ACHN (cell line): ENCODE measurements at regions not wholly inside any gene's neighbourhood (a gene's known extent, or its start where the extent isn't known, plus 50 kb on each side); places are given as distances from the start of the nearest gene placed in this dataset.
"Not testable (repeated sequence)": the region's sequence is repeated elsewhere in the genome, so short reads cannot be mapped to it uniquely, and the experiment has no call there.

ENCODE experiments used
- DNase-seq: peaks from one replicate; pipeline ENCODE4 v3.0.0-alpha.2; 2015
- in situ Hi-C: cut with HindIII; loops from 2 replicates; pipeline ENCODE4 v1.10.0; 2017; ENCODE audit warnings: low sequenced_read_pairs, low pct_ligation_motif_present, low pct_unique_long_range_greater_than_20kb

DNA sequence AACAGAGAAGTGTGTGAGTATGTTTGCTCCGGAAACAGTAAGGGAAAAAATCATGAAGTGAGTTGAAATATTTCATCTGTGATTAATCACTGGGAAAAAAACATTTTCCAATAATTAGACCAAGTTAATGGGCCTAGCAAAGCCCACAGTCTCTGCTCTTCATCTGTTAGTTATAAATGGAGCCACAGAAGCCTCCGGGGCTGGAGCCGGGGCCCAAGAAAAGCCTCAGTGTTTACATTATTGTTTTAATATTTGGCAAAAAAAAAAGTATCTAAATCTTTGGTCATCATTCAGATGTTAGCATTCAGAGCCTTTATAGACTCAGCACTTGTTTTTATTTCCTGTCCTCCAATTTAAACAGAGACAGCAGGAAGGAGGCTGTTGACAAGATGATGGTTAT lies 115.0 kb downstream of the UBE2U start:
- in situ Hi-C loops, result no loop called here
- no peak for DNase-seq

DNA sequence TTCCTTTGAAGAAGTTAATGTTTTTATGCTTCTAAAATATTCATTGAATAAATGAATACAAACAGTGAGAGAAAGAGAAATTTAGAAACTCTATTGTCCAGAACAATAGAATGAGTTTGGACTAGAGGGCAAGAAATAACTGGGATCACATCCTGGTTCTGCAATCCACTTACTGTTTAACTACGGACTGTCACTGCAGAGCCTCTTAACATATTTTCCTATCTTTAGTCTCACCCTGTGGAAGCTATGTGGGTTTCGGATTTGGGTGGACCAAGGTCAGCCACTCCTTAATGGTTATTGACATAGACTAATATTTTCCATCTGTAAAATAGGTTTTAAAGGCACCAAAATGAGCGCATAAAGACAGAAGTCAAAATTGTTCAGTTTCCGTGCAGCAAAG lies 116.6 kb downstream of the UBE2U start:
- in situ Hi-C loops, result no loop called here
- DNase-seq, result no peak

DNA sequence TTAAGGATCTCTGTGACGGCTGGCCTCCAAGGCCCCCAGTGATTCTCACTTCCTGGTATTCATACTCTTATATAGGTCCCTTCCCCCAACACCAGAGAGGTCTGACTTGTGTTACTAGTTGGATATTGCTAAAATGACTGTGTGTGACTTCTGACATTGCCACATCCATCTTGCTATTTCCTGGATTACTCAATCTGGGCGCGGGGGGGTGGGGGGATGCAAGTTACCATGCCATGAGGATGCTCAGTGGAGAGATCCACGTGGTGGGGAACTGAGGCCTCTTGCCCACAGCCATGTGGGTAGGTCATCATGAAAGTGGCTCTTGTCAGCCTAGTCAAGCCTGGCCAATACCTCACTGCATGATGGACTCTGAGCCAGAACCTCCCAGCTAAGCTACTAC lies 117.0 kb downstream of the UBE2U start:
- DNase-seq, result no peak

DNA sequence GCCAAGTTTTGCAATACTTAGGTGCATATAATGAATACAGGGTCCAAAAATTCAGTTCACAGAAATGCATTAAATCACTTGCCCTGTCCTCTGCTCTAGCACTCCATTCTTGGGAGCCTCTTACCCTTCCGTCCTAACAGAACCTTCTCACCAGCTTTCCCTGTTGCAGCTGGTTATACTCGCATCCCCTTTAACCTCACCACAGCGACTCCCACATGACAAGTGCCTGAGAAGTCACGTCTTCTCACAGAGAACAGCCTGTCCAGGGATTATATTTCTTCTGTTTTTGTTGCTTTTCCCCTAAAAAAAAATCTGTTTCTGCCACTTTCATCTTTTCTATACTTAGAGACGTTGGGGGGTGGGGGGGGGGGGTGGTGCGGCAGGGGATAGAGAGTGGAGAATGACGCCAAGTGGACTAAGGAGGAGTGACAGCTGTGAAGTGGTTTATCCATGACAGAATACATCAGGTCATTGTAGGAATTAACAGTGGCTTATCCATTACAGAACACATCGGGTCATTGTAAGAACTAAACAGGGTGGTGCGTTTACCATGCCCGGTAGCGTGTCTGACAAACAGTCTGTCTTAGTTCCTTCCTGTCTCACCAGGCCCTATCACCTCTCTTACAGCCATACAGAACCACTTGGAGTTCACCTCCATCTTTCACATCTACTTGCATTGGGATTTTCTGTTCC lies 117.6 kb downstream of the UBE2U start:
- no peak for DNase-seq
- in situ Hi-C loops, result no loop called here

More for the DNA sequence above, 117.0 kb downstream of the UBE2U start:
- in situ Hi-C loops, result no loop called here

DNA sequence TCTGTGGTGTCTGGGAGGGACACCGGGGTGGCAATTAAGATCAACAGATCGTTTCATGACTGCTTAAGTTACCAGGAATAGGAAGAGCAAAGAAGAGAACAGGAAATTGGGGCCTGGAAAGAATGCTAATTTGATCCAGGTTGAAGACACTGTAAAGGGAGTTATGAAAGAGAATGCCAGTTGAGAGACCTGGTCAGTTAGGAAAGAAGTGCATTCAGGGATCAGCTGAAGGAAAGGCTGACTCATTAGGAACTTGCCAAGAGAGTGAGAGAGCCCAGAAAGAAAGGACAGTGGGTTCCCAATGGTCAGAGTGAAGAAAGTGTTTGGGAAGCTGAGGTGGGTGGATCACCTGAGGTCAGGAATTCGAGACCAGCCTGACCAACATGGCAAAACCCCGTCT lies 119.6 kb downstream of the UBE2U start:
- no peak for DNase-seq
- in situ Hi-C loops, result no loop called here

DNA sequence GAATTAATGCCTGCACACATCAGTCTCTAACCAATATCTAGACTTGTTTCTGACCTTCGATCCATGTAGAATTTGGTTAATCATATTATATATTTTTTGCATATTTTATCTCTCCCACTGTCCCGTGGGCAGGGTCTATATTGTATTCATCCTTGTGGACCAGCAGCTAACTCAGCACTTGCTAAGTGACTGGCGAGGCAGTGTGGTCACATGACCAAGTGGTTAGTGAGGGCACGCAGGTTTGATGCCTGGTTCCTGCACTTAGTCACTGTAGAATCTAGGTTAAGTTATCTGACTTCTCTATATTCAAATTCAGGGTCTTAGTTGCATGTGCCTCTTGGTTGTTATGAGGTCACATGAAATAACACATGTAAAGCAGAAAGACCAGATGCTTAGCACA lies 120.5 kb downstream of the UBE2U start:
- in situ Hi-C loops, result no loop called here

DNA sequence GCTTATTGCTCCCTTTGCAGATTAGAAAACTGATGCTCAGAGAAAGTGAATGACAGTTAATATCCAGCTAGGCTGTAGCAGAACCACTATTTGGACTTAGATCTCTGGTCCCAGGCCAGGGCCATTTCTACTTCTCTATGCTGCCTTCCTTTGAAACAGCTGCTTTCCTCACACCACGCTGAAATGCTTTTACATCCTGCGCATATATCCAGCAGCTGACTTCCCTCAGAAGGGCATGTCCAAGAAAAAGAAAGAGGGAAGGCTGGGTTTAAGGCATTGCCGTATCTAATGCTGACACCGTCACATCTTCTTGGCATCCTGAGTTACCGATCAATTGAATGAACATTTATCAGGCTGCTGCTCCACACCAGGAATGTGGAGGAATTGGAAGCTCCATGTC lies 122.4 kb downstream of the UBE2U start:
- no peak for DNase-seq
- in situ Hi-C loops, result no loop called here

More for the DNA sequence above, 120.5 kb downstream of the UBE2U start:
- DNase-seq, result no peak

DNA sequence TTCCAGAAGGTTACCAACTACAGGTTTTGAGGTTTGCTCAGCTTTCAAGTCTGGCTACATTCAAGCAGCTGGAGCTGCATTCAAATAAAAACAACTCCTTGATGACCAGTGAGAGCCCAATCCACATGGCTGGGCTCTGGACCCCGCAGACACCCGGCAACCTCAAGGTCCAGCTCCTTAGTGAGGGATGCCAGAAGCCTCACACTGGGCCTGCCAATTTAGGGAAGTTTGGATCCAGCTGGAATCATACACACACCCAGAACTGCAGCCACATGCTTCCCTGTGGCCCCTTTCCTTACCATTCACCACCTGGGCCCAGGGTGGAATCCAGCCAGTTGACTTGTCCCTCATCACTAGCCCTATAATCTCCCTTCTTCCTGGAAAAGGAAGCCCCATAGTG lies 123.7 kb downstream of the UBE2U start:
- no peak for DNase-seq
- in situ Hi-C loops, result no loop called here

DNA sequence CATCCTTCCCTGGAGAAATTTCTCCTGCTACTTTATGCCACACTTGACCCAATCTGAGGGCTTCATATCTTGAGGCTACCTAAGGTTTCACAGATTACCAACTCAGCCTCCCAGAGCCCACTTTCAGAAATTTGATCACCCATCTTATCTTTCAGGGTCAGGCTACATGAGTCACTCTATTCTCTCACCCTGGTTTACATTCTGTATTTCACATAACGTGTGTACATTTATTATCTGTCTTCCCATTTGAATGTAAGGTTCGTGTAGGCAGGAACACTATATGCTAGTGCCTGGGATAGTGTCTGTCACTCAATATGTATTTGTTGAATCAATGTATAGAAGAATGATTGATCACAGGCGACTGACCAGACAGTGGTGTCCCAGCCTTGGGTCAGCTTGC lies 124.8 kb downstream of the UBE2U start:
- DNase-seq, result no peak
- in situ Hi-C loops, result no loop called here

DNA sequence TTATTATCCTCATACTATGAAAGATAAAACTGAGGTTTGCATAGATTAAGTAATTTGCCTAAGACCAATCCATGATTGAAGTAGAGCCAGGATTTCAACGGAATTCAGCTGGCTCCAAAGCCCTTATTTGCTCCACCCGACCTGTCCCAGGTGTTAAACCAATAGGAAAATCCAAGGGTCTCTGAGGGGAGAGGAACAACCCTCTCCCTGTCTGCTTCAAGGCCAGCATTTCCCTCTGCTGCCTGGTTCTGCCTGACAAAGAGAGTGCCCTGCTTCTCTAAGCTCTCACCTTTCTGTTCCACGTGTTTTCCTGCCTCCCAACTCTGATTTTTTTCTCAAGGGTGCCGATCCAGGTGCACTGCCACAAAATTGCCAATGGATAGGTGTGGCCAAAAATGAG lies 127.4 kb downstream of the UBE2U start:
- in situ Hi-C loops, result no loop called here
- no peak for DNase-seq

DNA sequence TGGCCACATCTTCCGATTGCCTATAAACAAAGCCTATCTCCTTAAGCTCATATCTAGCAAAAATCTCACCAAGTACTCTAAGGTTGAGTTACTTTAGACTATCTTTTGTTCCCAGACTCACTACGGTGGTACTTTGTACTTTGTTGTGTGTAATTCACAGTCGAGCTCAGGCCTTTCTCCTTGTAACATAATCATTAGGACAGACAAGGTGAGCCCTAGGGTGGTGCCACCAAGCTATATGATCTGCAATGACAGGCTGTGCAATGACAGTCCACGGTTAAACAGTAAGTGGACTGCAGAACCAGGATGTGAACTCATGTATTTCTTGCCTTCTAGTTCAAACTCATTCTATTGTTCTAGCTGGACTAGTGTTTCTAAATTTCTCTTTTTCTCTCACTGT lies 132.2 kb downstream of the UBE2U start:
- no peak for DNase-seq
- in situ Hi-C loops, result no loop called here

DNA sequence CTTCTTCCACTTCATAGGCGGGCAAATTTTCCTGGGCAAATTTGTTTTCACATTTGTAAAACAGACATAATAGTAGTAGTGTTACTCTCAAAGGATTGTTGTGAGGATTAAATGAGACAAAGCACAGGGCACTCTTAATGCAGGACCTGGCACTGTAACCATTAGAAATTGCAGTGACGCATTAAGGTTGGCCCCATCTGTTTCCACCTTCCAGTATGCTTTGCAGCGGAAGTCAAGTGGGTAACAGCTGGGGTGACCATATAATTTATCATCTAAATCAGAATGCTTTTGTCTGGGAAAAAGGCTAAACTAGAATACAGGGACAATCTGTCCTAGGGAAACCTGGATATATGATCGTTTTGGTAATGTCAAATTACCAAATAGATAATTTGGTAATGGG lies 132.5 kb upstream of the CACHD1 start:
- in situ Hi-C loops, result no loop called here
- DNase-seq, result no peak

DNA sequence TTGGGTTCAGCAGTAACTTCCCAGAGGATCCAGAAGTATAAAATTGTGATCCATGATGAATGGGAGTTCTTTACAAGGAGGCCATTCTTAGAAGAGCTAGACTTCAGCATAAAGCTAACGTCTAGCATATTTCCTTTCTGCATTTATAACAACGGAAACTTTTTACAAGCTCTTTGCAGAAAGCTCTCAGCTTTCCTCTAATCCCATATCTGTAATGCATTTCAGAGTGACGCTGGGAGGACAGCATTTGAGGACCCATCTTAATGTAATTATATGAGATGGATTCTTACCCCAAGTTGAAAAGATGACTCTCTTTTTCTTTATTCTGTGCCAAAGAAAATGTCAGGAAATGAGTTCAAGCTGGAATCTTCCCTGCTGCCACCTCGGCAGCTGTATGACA lies 132.0 kb upstream of the CACHD1 start:
- no peak for DNase-seq
- in situ Hi-C loops, result no loop called here

DNA sequence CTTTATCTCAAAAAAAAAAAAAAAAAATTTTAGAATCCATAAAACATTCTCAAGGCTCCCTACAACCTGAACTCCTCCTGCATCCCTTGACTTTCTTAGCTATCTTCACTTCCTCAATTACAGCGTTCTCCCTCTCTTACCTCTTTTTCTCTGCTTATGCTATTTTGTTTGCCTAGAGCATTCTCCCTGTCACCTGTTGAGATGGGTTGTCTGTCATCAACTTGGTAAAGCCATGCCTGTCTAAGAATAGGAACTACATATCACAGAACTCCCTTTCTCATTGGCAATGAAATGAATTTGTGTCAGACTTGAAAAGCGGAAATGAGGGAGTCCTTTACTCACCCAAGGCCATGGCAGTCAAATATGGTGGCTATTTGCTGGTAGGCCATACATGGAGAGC lies 129.6 kb upstream of the CACHD1 start:
- DNase-seq, result no peak
- in situ Hi-C loops, result no loop called here

DNA sequence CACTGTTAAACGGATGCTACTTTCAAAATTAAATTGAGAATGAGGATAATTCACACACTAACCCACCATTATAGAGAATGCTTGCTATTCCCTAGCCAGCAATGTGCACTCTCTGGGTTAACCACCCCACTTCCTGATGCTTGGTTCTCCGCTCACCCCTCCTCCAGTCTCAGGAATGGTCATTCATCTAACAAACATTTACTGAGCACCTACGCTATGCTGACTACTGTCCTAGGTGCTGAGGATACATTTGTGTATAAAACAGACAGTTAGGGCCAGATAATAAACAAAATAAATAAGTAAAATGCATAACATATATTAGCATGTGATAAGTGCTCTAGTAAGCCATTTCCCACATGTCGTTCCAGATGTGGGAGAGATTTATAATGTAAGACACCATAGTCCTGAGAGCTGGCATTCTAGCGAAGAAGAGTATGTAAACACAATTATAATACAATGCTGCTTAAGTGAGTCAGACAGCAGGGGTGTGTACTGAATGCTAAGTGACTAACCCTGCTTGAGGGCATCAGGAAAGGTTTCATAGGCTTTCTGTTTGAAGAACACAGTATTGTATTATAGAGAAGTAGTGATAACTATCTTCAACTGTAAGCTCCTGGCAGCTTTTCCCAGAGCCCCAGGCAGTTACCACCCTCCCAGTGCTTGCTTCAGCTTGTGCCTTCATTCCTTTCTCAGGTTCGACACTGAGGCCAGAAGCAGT lies 126.7 kb upstream of the CACHD1 start:
- no peak for DNase-seq
- in situ Hi-C loops, result no loop called here

DNA sequence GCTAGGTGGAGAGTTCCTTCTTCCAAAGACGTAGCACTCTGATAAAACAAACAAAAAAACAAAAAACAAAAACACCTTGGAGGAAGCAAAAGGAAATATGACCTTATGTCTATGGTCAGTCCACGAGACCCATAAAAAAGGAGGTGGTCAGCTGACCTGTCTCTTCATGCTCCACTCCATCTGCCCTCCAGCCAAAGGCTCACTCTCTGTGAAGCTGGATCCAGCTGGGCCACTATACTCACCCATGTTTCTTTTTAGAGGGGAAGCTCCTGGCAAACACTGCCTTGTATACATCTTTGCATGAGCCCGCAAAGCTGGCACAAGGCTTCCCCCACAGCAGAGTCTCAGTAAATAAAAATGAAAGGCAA lies 126.1 kb upstream of the CACHD1 start:
- DNase-seq, result no peak
- in situ Hi-C loops, result no loop called here

DNA sequence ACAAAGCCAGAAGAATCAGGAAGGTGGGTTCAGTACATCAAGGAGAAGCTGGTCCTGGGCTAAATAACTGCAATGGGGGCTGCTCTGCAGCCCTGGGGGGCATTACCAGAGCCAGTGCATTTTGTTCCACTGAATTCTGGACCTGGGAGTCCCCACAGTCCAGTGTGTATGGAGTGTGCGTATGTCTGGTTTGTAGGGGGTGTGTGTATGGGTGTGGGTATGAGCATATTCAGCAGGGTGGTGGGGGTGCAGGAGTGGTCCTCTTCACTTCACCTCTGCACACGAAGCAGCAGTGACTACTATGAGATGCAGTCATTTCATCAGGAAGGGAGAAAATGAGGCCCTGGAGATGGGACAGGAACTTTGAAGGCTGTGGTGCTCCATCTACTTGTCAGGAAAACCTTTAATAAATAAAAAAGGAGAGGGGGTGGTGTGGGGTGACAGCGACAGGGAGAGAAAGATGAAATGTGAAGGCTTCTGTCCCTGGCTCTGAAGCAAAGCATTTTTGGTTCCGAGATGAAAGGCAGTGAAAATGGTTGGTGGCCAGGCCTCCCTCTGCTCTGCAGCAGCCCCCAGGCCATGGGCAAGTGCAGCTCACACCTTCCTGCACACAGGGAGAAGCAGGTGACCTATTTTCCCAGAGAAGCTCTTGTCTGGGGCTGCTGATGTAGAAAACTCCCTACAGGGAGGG lies 121.5 kb upstream of the CACHD1 start:
- in situ Hi-C loops, result no loop called here
- DNase-seq, result no peak

DNA sequence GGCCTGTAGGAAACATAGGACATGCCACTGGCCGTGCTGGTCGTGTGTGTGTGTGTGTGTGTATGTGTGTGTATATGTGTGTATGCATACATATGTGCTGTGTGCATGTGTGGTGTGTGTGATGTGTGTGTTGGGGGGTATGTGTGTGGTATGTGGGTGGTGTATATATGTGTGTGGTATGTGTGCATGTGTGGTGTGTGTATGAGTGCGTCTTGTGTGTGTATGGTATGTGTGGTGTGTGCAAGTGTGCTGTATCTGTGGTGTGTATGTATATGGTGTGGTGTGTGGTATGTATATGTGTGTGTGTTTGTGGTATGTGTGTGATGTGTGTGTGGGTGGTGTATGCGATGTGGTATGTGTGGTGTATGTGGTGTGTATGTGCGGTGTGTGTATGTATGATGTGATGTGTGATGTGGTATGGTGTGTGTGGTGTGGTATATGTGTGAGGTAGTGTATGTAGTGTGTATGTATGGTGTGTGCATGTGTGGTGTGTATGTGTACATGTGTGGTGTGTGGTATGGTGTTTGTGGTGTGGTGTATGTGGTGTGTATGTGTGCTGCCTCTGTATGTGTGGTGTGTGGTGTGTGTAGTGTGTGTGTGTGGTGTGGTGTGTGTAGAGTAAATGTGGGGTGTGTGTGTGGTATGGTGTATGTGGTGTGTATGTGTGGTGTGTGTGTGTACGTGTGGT lies 120.8 kb upstream of the CACHD1 start:
- DNase-seq, result no peak
- in situ Hi-C loops, result no loop called here

DNA sequence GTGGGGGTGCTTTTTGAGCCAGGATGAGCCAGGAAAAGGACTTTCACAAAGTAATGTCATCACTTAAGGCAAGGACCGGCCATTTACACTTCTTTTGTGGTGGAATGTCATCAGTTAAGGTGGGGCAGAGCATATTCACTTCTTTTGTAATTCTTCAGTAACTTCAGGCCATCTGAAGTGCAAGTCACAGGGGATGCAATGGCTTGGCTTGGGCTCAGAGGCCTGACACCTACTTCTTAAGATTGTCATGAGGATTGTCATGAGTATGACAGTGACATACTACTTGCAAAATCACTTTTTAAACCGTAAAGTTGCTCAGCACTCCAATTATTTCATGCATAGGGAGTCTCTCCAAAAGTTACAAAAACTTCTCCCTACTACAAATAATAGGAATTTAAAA lies 114.4 kb upstream of the CACHD1 start:
- DNase-seq, in situ Hi-C loops: not testable (repeated sequence)
